Thyroid gland (tissue), 4 donors: ENCODE measurements at regions not wholly inside any gene's neighbourhood (a gene's known extent, or its start where the extent isn't known, plus 50 kb on each side); places are given as distances from the start of the nearest gene placed in this dataset.

Experiments used
- POLR2A ChIP-seq, 2 donors: fragments of 450-650 bp; IDR thresholded peaks; one replicate each; pipeline ENCODE4 v1.6.1; 2017; ENCODE audit warnings: antibody characterized with exemption in 2 of 2, mild to moderate bottlenecking in 2 of 2, moderate library complexity in 1 of 2
- TF ChIP-seq, protein P1 (sequence below), 6 experiments: fragments of 200-600 bp in 3 of 6; fragments of 450-650 bp in 3 of 6; sonication (generic) in 3 of 6; IDR thresholded peaks; one replicate each; pipeline ENCODE4 v1.5.1; 2016 to 2019; ENCODE audit warnings: antibody characterized with exemption in 6 of 6, mild to moderate bottlenecking in 2 of 6, inconsistent platforms in 1 of 6, moderate library complexity in 1 of 6

DNA sequence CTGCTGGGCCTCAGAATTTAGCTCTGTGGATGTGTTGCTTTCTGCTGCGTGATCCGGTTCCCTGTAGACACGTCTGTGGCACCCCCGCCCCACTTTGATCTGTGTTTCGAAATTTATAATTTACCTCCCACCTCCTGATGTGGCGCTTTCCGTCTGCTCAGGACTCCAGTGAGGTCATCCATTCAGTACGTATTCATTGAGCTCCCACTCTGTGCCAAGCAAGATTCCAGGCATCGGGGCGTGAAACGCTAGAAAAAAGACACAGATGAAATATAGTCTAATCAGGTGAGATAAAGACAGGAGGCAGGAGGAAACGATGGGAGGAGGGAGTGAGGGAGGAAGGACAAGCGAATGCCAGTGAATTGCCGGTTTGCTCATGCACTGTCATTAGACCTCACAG is 431.9 kb upstream of the SULF2 start:
- TF ChIP-seq, protein P1, sequence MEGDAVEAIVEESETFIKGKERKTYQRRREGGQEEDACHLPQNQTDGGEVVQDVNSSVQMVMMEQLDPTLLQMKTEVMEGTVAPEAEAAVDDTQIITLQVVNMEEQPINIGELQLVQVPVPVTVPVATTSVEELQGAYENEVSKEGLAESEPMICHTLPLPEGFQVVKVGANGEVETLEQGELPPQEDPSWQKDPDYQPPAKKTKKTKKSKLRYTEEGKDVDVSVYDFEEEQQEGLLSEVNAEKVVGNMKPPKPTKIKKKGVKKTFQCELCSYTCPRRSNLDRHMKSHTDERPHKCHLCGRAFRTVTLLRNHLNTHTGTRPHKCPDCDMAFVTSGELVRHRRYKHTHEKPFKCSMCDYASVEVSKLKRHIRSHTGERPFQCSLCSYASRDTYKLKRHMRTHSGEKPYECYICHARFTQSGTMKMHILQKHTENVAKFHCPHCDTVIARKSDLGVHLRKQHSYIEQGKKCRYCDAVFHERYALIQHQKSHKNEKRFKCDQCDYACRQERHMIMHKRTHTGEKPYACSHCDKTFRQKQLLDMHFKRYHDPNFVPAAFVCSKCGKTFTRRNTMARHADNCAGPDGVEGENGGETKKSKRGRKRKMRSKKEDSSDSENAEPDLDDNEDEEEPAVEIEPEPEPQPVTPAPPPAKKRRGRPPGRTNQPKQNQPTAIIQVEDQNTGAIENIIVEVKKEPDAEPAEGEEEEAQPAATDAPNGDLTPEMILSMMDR (IDR thresholded peaks at IDR 0.05): no peak
- TF ChIP-seq POLR2A (IDR thresholded peaks at IDR 0.05): no peak
